Activated T-cell treated with anti-CD3 and anti-CD28 coated beads for 48 hours (primary cell): ENCODE measurements at regions not wholly inside any gene's neighbourhood (a gene's known extent, or its start where the extent isn't known, plus 50 kb on each side); places are given as distances from the start of the nearest gene placed in this dataset.
"Not testable (repeated sequence)": the region's sequence is repeated elsewhere in the genome, so short reads cannot be mapped to it uniquely, and the experiment has no call there.

Experiments
- DNase-seq: peaks from one replicate; pipeline ENCODE4 v3.0.0-alpha.2; 2020; ENCODE audit warnings: low read depth

DNA sequence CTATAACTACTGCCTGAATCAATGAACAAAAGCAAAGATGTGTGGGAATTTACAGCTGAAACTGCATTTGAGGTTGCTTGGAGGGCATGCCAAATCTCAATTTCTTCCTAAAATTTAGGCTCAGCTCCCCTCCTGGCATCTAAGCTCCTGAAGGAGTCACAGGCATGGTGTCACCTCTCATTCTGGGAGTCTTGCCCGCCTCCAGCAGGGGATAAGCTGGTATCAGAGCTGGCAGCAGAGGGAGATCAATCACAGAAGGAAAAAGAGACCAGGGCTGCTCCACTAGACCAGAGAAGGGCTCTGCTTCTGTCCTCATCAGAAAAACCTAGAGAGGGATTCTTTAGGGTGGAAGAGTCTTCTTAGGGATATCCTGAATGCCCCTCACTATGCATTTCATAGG, 150.4 kb upstream of the SLC6A11 start:
- no peak for DNase-seq

DNA sequence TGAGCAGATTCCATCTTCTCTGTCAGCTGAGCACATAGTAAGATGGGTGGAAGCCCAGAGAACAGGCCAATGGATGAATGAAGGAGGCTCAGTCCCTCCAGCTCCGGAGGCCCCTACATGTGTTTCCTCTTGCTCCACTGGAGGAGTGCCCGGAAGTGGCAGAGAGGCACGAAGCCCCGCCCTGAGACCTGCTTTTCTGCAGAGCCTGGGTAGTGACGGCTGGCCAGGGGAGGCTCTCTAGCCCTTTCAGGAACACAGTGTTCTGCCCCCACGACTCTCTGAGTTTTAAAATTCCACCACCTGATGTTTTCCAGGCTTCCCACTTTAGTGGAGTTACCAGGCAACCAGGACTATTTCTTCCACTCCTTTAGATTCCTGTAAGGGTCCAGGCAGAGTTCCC, 149.4 kb upstream of the SLC6A11 start:
- DNase-seq: no peak

DNA sequence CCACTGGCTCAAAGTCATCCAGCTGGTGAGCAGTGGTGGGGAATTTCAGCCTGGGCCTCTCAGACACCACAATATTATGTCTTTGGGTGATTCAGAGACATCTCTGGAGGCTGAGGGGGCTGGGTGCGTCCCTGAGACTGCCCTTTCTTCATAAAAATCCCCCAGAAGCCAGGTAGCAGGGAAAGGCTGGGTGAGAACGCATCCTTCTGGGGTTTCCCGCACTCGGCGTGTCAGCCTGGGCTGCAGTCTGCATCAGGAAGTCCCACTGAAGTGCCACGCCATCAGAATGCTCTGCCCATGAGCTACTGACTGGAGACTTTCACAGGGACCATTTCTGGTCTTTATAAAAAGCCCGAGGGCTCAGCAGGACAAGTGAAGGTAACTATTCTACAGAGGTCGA, 148.8 kb upstream of the SLC6A11 start:
- DNase-seq: no peak

- no peak for DNase-seq
Observed at GRCh38 chr3:10667901-10668476, 148.0 kb upstream of the SLC6A11 start.

DNA sequence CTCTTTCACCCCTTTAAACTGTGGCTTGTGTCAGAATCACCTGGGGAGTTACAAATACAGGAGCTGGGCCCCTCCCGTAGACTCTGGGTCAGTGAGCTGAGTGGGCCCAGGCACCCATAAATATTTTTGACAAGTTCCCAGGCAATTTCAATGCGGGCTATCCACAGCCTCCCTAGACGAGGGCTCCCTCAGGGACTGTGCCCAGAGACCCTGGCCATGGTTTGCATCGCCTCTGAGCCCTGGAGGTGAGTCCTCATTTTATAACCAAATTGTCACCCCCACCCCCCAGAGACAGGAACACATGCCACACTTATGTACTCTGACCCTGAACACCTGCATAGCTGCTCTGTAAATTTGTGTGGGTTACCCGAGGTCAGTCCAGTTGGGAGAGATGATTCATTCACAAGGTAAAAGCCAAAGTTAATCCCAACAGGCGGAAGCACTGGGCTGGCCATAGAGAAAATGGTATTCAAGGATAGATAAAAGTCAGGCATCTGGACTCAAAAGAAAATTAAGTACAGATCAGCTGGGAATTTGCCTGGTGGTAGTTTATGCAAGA, 146.5 kb upstream of the SLC6A11 start:
- DNase-seq: no peak

GRCh38 chr3:10672422-10672821, 143.6 kb upstream of the SLC6A11 start:
- DNase-seq: no peak

GRCh38 chr3:10674578-10674977, 141.4 kb upstream of the SLC6A11 start:
- DNase-seq: no peak

DNA sequence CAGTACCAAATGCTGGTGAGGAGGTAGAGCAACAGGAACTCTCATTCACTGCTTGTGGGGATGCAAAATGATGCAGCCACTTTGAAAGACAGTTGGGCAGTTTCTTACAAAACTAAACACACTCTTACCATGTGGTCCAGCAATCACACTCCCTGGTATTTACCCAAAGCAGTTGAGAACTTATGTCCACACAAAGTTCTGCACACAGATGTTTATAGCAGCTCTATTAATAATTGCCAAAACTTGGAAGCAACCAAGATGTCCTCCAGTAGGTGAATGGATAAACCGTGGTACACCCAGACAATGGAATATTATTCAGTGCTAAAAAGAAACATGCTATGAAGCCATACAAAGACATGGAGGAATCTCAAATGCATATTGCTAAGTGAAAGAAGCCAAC, 139.1 kb upstream of the SLC6A11 start:
- DNase-seq: no peak

DNA sequence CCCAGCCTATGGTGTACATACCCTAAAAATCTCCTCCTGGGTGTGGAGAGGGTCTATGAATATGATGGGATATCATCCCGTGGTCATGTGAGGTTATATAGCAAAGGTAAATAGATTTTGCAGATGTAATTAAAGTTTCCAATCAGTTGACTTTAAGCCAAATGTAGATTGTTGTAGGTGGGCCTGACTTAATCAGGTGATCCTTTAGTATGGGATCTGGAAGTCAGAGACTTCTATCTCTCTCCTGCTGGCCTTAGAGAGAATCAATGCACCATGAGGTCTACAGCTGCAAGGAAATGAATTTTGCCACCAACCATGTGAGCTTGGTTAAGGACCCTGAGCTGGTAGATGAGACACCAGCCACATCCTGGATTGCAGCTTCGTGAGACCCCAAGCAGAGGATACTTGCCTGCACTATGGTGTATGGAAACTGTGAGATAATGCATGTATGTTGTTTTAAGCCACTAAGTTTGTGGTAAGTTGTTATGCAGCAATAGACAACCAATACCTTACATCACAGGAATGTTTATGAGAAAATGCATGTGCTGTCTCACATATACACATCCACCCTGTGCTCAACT, 137.1 kb upstream of the SLC6A11 start:
- no peak for DNase-seq

DNA sequence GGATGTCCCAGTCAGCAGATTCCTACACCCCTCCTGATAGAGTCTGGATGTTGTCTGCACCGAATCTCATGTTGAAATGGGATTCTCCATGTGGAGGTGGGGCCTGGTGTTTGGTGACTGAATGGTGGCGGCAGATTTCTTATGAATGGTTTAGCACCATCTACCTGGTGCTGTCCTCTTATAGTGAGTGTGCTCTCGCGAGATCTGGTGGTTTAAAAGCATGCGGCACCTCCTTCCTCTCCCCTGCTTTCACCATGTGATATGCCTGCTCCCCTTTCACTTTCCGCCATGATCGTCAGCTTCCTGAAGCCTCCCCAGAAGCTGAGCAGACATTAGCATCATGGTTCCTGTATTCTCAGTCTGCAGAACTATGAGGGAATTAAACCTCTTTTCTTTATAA, 135.2 kb upstream of the SLC6A11 start:
- no peak for DNase-seq

GRCh38 chr3:10682692-10683091, 133.3 kb upstream of the SLC6A11 start:
- no peak for DNase-seq

GRCh38 chr3:10683106-10683505, 132.9 kb upstream of the SLC6A11 start:
- no peak for DNase-seq

DNA sequence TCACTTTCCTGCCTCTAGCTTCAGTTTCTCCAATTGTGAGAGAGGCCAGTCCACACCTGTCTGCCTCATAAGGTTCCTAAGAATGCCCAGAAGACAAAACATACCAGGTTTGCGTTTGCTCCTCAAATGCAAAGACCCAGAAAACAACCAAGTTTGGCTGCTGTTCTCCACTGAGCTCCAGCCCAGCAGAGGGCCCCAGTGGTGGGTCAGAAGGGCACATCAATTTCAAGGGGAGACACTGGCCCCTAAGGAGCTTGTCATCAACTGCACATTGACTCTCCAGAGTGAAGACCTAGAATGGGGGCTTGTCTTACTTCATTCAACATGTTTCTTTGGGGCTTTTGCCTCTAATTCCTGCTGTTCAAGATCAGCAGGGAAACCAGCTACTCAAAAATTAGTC, 127.9 kb upstream of the SLC6A11 start:
- DNase-seq: no peak

- DNase-seq: no peak
Observed at GRCh38 chr3:10688548-10689172, 127.4 kb upstream of the SLC6A11 start.

DNA sequence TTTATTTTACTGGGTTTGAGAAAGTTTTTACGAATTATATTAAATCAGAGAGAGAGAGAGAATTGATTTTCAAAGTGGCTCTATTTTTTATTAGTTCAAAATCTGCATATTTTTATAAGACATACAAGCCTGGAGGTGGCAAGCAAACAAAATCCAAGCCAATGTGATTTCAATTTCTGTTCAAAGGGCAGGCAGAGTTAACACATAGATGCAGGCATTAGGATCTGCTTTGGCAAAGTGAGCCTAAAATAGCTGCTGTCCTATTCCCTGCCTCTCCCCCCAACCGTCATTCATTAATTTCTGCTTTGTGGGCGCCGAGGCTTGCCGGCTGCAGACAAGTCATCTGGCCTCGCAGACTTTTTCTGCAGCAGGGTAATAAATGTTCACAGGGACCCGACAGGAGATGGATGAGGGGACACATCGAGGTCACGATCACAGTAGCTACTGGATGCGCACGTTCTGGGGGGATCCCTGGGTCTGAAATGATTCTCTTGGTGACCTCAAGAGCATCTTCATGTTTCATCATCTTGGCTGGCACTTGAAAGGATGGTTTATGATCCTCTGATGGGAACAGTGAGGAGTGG, 123.9 kb upstream of the SLC6A11 start:
- no peak for DNase-seq

DNA sequence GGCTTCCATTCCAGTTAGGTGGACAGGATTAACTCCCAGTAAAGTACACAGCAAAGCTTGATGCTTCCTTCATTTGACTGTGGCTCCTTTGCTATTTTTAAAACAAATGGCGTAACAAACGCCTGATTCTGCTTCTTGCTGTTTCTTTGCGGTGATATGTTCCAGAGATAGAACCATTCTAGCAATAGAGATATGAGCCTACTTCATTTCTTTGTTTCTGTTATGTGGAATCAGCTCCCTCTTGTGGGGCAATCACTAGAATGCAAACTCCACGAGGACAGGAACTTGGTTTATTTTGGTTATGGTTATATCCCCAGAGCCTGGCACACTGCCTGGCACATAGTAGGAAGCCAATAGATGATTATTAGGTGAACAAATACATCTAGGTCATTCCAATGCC, 122.6 kb upstream of the SLC6A11 start:
- DNase-seq: no peak

DNA sequence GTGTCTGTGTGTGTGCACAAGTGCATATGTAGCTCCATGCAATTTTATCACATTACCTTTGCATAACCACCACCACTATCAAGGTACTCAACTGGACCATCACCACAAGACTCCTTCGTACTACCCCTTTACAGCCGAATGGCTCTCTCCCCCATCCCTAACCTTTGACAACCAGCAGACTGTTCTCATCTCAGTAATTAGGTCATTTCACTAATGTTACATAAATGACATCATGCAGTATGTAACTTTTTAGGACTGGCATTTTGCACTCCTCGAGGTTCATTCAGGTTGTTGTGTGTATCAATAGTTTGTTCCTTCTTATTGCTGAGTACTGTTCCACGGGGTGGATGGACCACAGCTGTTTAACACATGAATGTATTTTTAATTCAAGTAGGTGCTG, 121.8 kb upstream of the SLC6A11 start:
- no peak for DNase-seq

DNA sequence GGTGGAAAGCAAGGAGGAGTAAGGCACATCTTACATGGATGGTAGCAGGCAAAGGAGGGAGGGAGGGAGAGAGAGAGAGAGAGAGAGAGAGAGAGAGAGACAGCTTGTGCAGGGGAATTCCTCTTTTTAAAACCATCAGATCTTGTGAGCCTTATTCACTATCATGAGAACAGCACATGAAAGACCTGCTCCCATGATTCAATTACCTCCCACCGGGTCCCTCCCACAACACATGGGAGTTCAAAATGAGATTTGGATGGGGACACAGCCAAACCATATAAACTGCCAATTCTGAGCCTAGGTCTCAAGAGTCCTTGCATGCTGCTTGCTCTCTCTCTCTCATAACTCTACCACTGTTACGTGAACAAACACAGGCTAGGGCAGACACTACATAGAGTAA, 120.8 kb upstream of the SLC6A11 start:
- DNase-seq: not testable (repeated sequence)

- DNase-seq: no peak
Observed at GRCh38 chr3:10695595-10696285, 120.3 kb upstream of the SLC6A11 start.

- no peak for DNase-seq
Observed at GRCh38 chr3:10697918-10698317, 118.1 kb upstream of the SLC6A11 start.

GRCh38 chr3:10700821-10701220, 115.2 kb upstream of the SLC6A11 start:
- no peak for DNase-seq

DNA sequence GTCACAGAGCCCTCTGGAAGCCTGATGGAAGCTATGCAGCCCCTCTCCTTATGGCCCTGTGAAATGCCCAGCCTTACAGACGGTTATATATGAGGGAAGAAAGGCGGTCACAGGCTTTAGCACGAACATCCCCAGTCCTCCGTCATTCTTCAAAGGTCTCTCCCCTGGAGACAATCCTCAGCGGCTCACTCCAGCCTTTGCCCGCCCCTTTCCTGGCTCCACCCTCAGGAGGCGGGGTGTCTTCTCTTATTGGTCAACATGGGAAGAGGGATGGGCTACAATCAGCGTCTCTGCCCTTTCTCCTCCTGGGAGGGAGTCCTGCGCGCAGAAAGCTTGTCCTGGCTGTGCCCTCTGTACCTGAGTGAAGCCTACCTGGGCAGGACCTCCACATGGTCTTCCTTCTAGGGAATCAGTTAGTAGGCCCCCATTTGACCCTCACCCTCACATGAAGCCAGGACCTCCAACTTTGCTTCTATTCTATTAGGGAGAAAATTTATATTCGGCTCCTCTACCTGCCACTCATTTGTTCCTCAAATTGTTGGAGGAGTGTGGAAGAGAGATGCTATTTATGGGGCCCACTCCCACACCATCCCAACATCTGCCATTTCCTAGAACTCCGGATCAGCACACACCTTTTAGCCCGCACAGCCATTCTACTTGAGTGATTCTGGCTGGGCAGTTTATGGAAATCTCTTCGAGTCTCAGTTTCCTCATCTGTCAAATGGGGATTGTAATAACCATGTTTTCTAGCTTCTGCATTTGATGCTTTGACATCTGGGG, 112.9 kb upstream of the SLC6A11 start:
- DNase-seq: peak; percentile 23
